Gastrocnemius medialis (tissue), 4 donors: ENCODE measurements at regions not wholly inside any gene's neighbourhood (a gene's known extent, or its start where the extent isn't known, plus 50 kb on each side); places are given as distances from the start of the nearest gene placed in this dataset.

Source experiments
- ATAC-seq, 2 donors: fragments of 150-250 bp; one replicate each; pipeline ENCODE4 v1.9.1; 2016
- DNase-seq, 2 donors: peaks; one replicate each; pipeline ENCODE4 v3.0.0-alpha.2; 2019
- H3K27ac ChIP-seq, 4 donors: fragments of 200-600 bp; sonication (generic); 1 replicate in 1 of 4; 2 replicates in 3 of 4; pipeline ENCODE4 v1.5.1; 2016 to 2018; ENCODE audit warnings: mild to moderate bottlenecking in 2 of 4, moderate library complexity in 1 of 4
- H3K27me3 ChIP-seq, 3 donors: fragments of 200-600 bp; sonication (generic) in 2 of 3; 1 replicate in 1 of 3; 2 replicates in 2 of 3; pipeline versions ENCODE4 v1.5.1 to v1.6.0; 2016 to 2019; ENCODE audit warnings: mild to moderate bottlenecking in 1 of 3, moderate library complexity in 1 of 3
- H3K36me3 ChIP-seq, 2 donors: fragments of 200-600 bp; sonication (generic) in 1 of 2; one replicate each; pipeline ENCODE4 v1.5.1; 2017 to 2018
- H3K4me1 ChIP-seq, 2 donors: fragments of 200-600 bp; sonication (generic) in 1 of 2; one replicate each; pipeline ENCODE4 v1.5.1; 2016 to 2017; ENCODE audit warnings: mild to moderate bottlenecking in 2 of 2
- H3K4me3 ChIP-seq, 4 donors: fragments of 200-600 bp; sonication (generic) in 3 of 4; 1 replicate in 1 of 4; 2 replicates in 3 of 4; pipeline ENCODE4 v1.5.1; 2016 to 2019; ENCODE audit warnings: mild to moderate bottlenecking in 2 of 4
- H3K9me3 ChIP-seq, 3 donors: fragments of 200-600 bp; sonication (generic) in 2 of 3; 1 replicate in 1 of 3; 2 replicates in 2 of 3; pipeline ENCODE4 v1.5.1; 2016 to 2019
- POLR2A ChIP-seq, 2 donors: fragments of 450-650 bp; IDR thresholded peaks; one replicate each; pipeline ENCODE4 v1.6.1; 2017; ENCODE audit warnings: antibody characterized with exemption in 2 of 2, mild to moderate bottlenecking in 2 of 2, moderate library complexity in 2 of 2
- in situ Hi-C, 4 donors: fragments of 200-750 bp; cut with MboI; loops; one replicate each; pipeline versions ENCODE4 v1.15.0 to v1.8.0; 2017; ENCODE audit warnings: low sequenced_read_pairs in 4 of 4
- intact Hi-C: fragments of 100-400 bp; cut with DNase I; formaldehyde crosslinking; loops from one replicate; pipeline ENCODE4 v1.15.1; 2023; ENCODE audit warnings: low total_unique reads
- TF ChIP-seq, protein P1 (sequence below), 5 experiments: fragments of 450-650 bp in 3 of 5; fragments of 200-600 bp in 2 of 5; sonication (generic) in 2 of 5; IDR thresholded peaks in 4 of 5; conservative IDR thresholded peaks in 1 of 5; 1 replicate in 4 of 5; 2 replicates in 1 of 5; pipeline ENCODE4 v1.5.1; 2016 to 2019; ENCODE audit warnings: antibody characterized with exemption in 5 of 5, mild to moderate bottlenecking in 3 of 5, moderate library complexity in 3 of 5

DNA sequence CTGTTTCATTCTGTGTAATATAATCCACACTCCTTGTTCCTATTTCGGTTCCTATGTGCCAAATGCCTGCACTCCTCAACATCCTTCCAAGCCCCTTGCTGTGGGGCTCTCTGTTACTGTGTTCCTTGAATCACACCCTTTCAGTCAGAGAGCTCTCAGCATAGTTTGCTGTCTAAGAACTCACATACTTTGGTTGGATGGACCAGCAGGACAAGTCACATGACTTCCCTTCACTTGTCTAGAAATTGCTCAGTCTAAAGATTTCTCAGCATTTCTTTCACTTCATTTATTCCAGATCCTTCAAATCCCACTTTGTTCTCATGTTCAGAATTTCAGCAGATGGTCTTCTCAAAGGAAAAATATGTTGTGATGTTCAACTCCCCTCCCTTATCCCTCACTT lies 203.5 kb upstream of the PFN2 start:
- no peaks in the 10 kb centered on the region for H3K9me3 ChIP-seq
- intact Hi-C loops = no loop called here
- DNase-seq = no peak

DNA sequence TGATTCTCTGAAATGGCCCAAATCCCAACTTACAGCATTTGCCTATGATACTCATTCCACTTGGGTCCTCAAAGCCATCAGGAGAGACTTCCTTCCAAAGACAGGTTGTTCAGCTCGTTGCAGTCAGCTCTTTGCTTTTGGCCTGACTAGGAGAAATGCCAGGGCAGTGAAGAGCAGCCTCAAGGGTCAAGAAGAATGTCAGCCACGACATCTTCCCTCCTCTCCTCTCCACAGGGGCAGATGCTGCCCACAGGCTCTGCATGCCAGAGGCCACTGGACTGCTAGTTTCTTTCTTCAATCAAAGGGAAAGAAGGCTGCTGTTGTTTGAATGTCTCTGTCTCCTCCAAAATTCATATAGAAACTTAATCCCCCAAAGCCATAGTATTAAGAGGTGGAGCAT lies 201.7 kb upstream of the PFN2 start:
- intact Hi-C loops = no loop called here

More for the DNA sequence above, 203.5 kb upstream of the PFN2 start:
- Histone ChIP-seq H3K36me3 (no peaks in the 10 kb centered on the region), H3K27me3 (no peaks in the 10 kb centered on the region), H3K4me3 (no peak overlapping the region), H3K27ac (no peak overlapping the region), H3K4me1 (peaks cover 12 to 19% of the 10 kb centered on the region in 2 donors)
- ATAC-seq = no peak
- TF ChIP-seq, protein P1, sequence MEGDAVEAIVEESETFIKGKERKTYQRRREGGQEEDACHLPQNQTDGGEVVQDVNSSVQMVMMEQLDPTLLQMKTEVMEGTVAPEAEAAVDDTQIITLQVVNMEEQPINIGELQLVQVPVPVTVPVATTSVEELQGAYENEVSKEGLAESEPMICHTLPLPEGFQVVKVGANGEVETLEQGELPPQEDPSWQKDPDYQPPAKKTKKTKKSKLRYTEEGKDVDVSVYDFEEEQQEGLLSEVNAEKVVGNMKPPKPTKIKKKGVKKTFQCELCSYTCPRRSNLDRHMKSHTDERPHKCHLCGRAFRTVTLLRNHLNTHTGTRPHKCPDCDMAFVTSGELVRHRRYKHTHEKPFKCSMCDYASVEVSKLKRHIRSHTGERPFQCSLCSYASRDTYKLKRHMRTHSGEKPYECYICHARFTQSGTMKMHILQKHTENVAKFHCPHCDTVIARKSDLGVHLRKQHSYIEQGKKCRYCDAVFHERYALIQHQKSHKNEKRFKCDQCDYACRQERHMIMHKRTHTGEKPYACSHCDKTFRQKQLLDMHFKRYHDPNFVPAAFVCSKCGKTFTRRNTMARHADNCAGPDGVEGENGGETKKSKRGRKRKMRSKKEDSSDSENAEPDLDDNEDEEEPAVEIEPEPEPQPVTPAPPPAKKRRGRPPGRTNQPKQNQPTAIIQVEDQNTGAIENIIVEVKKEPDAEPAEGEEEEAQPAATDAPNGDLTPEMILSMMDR (IDR thresholded peaks at IDR 0.05 in 4 of 5, conservative IDR thresholded peaks at IDR 0.05 in 1 of 5) = no peak
- no peak for TF ChIP-seq POLR2A (IDR thresholded peaks at IDR 0.05)
- in situ Hi-C loops = no loop called here

DNA sequence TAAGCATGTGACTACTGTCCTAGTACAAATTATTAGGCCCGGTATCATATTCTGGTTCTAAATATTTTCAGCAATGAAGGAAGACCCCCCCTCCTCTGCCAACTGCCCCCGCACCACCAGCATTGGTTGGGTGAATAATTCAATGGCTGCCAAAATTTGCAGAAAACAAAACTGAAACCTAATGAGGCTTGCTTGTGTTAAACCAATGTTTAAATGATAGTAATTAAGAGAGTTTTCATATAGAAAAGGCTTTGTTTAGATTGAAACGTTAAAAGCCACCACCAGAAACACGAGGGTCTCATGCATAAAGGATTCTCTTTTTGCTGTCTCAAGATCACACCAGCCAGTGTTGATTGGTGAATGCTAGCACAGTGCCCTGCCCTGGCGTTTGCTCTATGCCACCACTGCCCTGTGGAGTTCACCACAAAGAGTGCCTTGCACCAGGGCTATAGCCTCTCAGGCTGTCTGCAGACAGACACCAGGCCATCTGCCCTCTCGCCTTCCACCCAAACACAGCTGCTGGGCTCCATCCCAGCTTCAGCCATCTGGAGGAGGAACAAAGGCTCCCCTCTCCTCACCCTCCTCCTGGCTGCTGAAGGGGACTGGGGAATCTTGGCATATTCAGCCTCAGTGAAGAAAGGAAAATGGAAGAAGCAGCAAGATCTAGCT lies 200.3 kb upstream of the PFN2 start:
- in situ Hi-C loops (no loop called here), intact Hi-C loops (no loop called here)
- no peak for DNase-seq
- H3K27ac ChIP-seq = peak overlapping the region in 2 of 4 donors; percentile 79 to 89
- no peak for ATAC-seq
- no peaks in the 10 kb centered on the region for H3K36me3 ChIP-seq
- peaks cover 27 to 34% of the 10 kb centered on the region in 2 donors for H3K4me1 ChIP-seq
- no peaks in the 10 kb centered on the region for H3K27me3 ChIP-seq
- H3K9me3 ChIP-seq = no peaks in the 10 kb centered on the region
- H3K4me3 ChIP-seq = no peak overlapping the region
- TF ChIP-seq, protein P1 (IDR thresholded peaks at IDR 0.05 in 4 of 5, conservative IDR thresholded peaks at IDR 0.05 in 1 of 5) = no peak
- TF ChIP-seq POLR2A (IDR thresholded peaks at IDR 0.05) = no peak

More for the DNA sequence above, 201.7 kb upstream of the PFN2 start:
- H3K4me1 ChIP-seq = peaks cover 27 to 34% of the 10 kb centered on the region in 2 donors
- TF ChIP-seq POLR2A (IDR thresholded peaks at IDR 0.05) = no peak
- TF ChIP-seq, protein P1 (IDR thresholded peaks at IDR 0.05 in 4 of 5, conservative IDR thresholded peaks at IDR 0.05 in 1 of 5) = no peak
- ATAC-seq = no peak
- in situ Hi-C loops = no loop called here
- H3K9me3 ChIP-seq = no peaks in the 10 kb centered on the region
- no peak overlapping the region for H3K27ac ChIP-seq
- H3K27me3 ChIP-seq = no peaks in the 10 kb centered on the region
- no peak for DNase-seq
- no peaks in the 10 kb centered on the region for H3K36me3 ChIP-seq
- no peak overlapping the region for H3K4me3 ChIP-seq

DNA sequence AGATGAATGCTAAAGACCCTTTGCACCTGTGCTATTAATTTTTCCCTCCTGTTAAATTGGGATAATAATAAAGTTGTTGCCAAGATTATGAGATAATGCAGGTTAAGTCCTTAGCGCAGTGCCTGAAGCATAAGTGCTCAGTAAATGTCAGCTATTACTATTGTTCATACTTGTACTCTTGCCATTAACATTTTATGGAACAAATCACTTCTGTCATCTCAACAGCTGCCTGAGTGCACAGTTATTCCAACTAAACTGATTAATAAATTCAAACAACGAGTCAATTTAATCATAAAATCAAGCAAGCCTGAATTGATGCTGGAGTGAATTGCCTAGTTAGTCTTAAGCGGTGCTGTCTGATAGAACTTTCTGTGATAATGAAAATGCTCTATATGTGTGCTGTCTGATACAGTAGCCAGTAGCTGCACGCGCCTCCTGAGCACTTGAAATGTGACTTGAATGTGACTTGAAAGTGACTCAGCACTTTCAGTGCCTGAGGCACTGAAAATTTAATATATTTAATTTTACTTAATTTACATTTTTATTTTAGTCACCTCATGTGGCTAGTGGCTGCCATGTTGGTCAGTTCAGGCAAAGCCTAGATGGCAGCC lies 198.7 kb upstream of the PFN2 start:
- TF ChIP-seq, protein P1 (IDR thresholded peaks at IDR 0.05 in 4 of 5, conservative IDR thresholded peaks at IDR 0.05 in 1 of 5) = no peak
- TF ChIP-seq POLR2A (IDR thresholded peaks at IDR 0.05) = no peak
- Histone ChIP-seq H3K36me3 (no peaks in the 10 kb centered on the region), H3K9me3 (no peaks in the 10 kb centered on the region), H3K4me1 (peaks cover 27 to 34% of the 10 kb centered on the region in 2 donors), H3K4me3 (no peak overlapping the region), H3K27me3 (no peaks in the 10 kb centered on the region), H3K27ac (peak overlapping the region; percentile 73 to 89 (median 80))
- in situ Hi-C loops (no loop called here), intact Hi-C loops (loop anchor here (5.0 kb wide), 1 partner anchor 72 kb away; no protein-coding TSS in a partner anchor)
- ATAC-seq (peak; percentile 26 to 53), DNase-seq (peak in 1 of 2 donors; percentile 40)
